Aorta (tissue), 5 donors: ENCODE measurements at regions not wholly inside any gene's neighbourhood (a gene's known extent, or its start where the extent isn't known, plus 50 kb on each side); places are given as distances from the start of the nearest gene placed in this dataset.
A peak's percentile ranks its signal among the peaks of the same experiment; 100 is the strongest.

ENCODE experiments used
- ATAC-seq: fragments of 200-7000 bp; cut with Tn5 transposase; one replicate; pipeline ENCODE4 v1.9.1; 2022; ENCODE audit warnings: moderate library complexity; ENCODE audit not compliant: low FRiP score
- DNase-seq, 2 donors: peaks; one replicate each; pipeline ENCODE4 v3.0.0-alpha.2; 2020
- H3K27ac ChIP-seq, 2 donors: one replicate each; pipeline ENCODE4 v1.5.1; 2013; ENCODE audit warnings: low read length in 2 of 2, mild to moderate bottlenecking in 2 of 2, moderate library complexity in 2 of 2, control low read depth in 1 of 2, inconsistent platforms in 1 of 2, low read depth in 1 of 2
- H3K27me3 ChIP-seq, 2 donors: one replicate each; pipeline ENCODE4 v1.6.1; 2013; ENCODE audit warnings: control low read depth in 1 of 2, low read length in 1 of 2, mild to moderate bottlenecking in 1 of 2, moderate library complexity in 1 of 2; ENCODE audit not compliant: insufficient read depth in 2 of 2, control insufficient read depth in 1 of 2
- H3K36me3 ChIP-seq, 2 donors: one replicate each; pipeline ENCODE4 v1.6.1; 2013; ENCODE audit warnings: control low read depth in 1 of 2, low read length in 1 of 2, mild to moderate bottlenecking in 1 of 2; ENCODE audit not compliant: insufficient read depth in 2 of 2, control insufficient read depth in 1 of 2
- H3K4me1 ChIP-seq, 2 donors: one replicate each; pipeline ENCODE4 v1.6.1; 2013; ENCODE audit warnings: low read length in 2 of 2, control low read depth in 1 of 2, mild to moderate bottlenecking in 1 of 2, moderate library complexity in 1 of 2; ENCODE audit not compliant: insufficient read depth in 2 of 2, control insufficient read depth in 1 of 2
- H3K4me3 ChIP-seq, 2 donors: one replicate each; pipeline ENCODE4 v1.5.1; 2013; ENCODE audit warnings: low read length in 2 of 2, control low read depth in 1 of 2, mild to moderate bottlenecking in 1 of 2
- H3K9me3 ChIP-seq: one replicate; pipeline ENCODE4 v1.6.1; 2013; ENCODE audit warnings: mild to moderate bottlenecking, low read length; ENCODE audit not compliant: control insufficient read depth
- WGBS, 2 donors: extraction: QIAGEN DNeasy Blood & Tissue Kit; methylation state at CpG; one replicate each; pipeline ENCODE4 v1.1.7; 2013; 5-methylcytosine and 5-hydroxymethylcytosine counted together
- intact Hi-C, 2 donors: fragments of 100-400 bp; cut with DNase I; formaldehyde crosslinking; loops; one replicate each; pipeline versions ENCODE4 v1.14.2 to v1.15.0; 2022
- donor health status: healthy with polysubstance abuse.
- donor health status: Bipolar disorder and iron deficiency.
- donor health status: DM: no; HTN: no; CAD: no.
- donor health status: DM: no; HTN: no; CAD: no.
- donor health status: DM: yes; HTN: yes; CAD: no.

DNA sequence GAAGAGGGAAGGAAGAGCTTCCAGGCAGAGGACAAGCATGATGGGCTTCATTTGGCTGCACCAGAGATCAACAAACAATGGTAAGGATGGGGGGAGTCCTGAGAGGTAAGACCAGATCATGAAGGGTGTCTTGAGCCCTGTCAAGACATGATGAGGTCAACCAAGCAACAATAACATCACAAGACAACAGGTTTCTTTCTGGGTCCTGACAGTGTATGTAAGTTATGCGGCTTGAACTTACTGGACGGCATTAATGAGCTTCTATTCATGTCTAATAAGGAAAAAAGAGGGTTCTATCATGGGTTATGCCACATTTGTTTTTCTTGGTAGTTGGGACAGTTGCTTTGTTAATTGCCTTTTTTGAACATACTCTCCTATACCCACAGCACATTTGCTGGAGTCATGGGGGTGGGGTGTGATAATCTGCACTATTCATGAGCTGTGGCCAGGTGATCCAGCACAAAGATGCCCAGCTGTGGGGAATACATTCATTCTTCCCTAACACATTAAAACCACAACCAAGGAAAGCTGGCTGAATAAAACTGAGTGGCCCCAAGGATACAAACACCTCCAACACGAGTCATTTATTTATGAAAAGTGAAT lies 168.8 kb upstream of the KLF14 start:
- intact Hi-C loops, result no loop called here
- DNase-seq, result no peak
- no peak overlapping the region for H3K4me3 ChIP-seq
- H3K27ac ChIP-seq, result peak overlapping the region; percentile 31 to 60
- ATAC-seq, result no peak
- 84% methylated on average over 3 of the region's 3 CpGs for WGBS, 2 donors
- no peaks in the 10 kb centered on the region for H3K9me3 ChIP-seq
- H3K36me3 ChIP-seq, result no peaks in the 10 kb centered on the region
- H3K27me3 ChIP-seq, result no peaks in the 10 kb centered on the region
- H3K4me1 ChIP-seq, result peaks cover 0 to 13% of the 10 kb centered on the region in 2 donors

DNA sequence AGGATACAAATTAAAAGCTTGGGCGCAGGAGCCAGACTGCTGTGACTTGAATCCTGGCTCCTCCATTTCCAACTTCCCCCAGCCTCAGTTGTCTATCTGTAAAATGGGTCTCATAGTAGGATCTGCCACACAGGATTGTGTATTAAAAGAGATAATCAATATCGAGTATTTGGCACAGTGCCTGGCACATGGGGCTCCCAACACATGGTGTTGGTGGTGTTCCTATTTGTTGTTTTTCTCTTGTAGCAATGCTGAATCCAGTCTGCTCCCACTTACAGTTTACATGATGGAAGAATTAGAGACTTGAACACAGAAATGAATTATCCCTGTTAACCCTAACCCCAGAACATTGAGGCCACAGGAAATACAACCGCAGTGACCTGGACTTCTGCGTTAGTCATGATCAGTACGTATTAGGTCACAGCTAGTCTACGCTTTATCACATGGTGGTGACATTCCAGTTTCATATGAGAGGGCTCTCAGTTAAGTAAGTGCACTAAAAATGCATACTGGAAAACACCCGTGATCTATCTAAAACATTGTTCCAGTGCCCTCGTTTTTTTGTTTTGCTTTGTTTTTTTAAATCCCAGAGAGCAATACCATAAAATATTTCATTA lies 169.5 kb upstream of the KLF14 start:
- no peaks in the 10 kb centered on the region for H3K27me3 ChIP-seq
- H3K27ac ChIP-seq, result peak overlapping the region; percentile 31 to 60
- DNase-seq (no peak), ATAC-seq (no peak)
- no peaks in the 10 kb centered on the region for H3K9me3 ChIP-seq
- no peaks in the 10 kb centered on the region for H3K36me3 ChIP-seq
- peaks cover 0 to 13% of the 10 kb centered on the region in 2 donors for H3K4me1 ChIP-seq
- whole genome bisulfite sequencing, 2 donors, result 24 to 29% methylated on average over 8 of the region's 8 CpGs
- H3K4me3 ChIP-seq, result no peak overlapping the region
- intact Hi-C loops, result no loop called here

DNA sequence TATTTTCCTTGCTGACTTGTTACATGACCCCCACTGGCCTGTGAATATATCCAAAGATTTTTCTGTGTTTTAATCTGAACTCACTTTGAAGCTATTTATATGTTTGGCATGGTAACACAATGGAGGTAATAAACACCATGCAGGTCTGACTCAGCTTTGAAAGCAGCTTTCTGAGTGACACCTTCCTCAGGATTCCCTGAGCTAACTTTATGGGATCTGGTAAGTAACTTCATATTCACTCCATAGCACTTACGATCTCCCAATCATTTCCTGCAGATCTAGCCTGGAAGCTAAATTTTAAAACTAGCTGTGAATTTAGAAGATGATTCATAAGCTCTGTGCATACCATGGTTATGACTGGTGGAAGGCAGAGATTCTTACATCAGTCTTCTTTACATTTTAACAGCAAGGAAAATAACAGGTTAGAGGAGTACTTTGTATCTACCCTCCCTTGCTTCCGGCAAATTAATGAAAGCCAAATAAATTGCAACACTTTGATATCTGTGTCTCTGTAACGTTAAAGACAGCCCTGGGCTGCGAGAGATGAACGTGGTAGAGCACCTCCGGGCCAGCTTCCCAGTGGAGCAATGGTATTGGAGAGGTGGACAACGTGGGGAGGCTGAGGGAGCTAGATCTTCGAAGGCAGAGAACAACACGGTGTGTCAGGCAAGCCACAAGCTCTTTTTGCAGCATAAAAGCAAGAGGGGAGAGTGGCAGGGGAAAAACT lies 170.2 kb upstream of the KLF14 start:
- ATAC-seq (no peak), DNase-seq (no peak)
- Histone ChIP-seq H3K27ac (peak overlapping the region; percentile 31 to 88), H3K36me3 (no peaks in the 10 kb centered on the region), H3K27me3 (no peaks in the 10 kb centered on the region), H3K4me3 (no peak overlapping the region), H3K9me3 (no peaks in the 10 kb centered on the region), H3K4me1 (peaks cover 0 to 13% of the 10 kb centered on the region in 2 donors)
- intact Hi-C loops, result no loop called here
- 38 to 41% methylated on average over 9 of the region's 9 CpGs for WGBS, 2 donors

DNA sequence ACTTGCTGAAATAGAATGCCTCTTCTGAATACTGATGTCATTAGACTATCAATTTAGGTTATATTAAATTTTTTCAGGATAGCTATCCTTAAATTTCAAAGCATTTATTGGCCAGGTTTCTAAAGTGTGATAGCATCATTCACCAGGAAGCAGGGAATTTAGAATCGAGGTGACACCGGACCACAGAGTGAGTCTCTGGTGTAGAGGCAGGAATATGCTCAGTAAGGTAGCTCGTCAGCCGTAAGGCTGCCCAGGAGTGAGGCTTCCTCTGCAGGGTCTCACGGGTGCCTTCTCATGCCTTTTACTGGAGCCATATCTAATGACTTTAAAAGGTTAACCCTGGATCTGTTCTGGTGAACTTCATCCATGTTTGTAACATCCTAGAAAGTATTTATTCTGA lies 170.8 kb upstream of the KLF14 start:
- Histone ChIP-seq H3K4me1 (peaks cover 0 to 13% of the 10 kb centered on the region in 2 donors), H3K27me3 (no peaks in the 10 kb centered on the region), H3K9me3 (no peaks in the 10 kb centered on the region), H3K27ac (peak overlapping the region in 1 of 2 donors; percentile 64), H3K36me3 (no peaks in the 10 kb centered on the region), H3K4me3 (no peak overlapping the region)
- intact Hi-C loops, result no loop called here
- ATAC-seq, result no peak
- DNase-seq, result no peak
- WGBS, 2 donors, result 81 to 85% methylated on average over 5 of the region's 5 CpGs

DNA sequence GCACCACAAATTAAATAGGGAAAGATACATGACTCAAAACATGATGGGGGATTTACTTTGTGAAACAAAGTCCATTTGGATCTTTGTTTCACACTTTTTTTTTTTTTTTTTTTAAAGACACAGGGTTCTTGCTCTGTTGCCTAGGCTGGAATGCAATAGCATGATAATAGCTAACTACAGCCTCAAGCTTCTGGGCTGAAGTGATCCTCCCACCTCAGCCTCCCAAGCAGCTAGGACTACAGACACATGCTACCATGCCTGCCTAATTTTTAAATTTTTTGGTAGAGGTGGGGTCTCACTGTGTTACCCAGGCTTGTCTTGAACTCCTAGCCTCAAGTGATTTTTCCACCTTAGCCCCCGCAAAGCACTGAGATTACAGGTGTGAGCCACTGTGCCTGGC lies 172.6 kb upstream of the KLF14 start:
- intact Hi-C loops, result no loop called here
- WGBS, 2 donors, result 93 to 99% methylated on average over 1 of the region's 1 CpG
- H3K27ac ChIP-seq, result no peak overlapping the region

DNA sequence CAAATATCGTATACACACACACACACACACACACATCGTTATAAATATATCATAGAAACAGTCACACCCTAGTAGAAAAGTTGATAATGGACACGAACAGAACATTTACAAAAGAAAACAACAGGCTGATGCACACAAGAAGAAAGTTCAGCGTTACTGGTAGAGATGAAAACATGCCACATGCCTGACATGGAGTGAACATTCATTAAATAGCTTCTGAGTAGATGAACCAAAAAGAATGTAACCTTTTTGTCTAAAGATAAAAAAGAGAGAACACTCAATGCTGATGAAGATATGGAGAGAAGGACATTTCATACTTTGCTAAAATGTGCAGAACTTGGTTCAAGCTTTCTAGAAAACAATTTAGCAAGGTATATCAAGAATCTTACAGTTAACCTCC lies 173.4 kb upstream of the KLF14 start:
- no peaks in the 10 kb centered on the region for H3K36me3 ChIP-seq
- no peak overlapping the region for H3K27ac ChIP-seq
- ATAC-seq (no peak), DNase-seq (no peak)
- WGBS, 2 donors, result 84 to 88% methylated on average over 4 of the region's 4 CpGs
- H3K4me3 ChIP-seq, result no peak overlapping the region
- H3K27me3 ChIP-seq, result no peaks in the 10 kb centered on the region
- intact Hi-C loops, result no loop called here
- no peaks in the 10 kb centered on the region for H3K9me3 ChIP-seq
- H3K4me1 ChIP-seq, result peaks cover 0 to 11% of the 10 kb centered on the region in 2 donors

More for the DNA sequence above, 172.6 kb upstream of the KLF14 start:
- H3K27me3 ChIP-seq, result no peaks in the 10 kb centered on the region
- H3K4me1 ChIP-seq, result peaks cover 0 to 15% of the 10 kb centered on the region in 2 donors
- no peaks in the 10 kb centered on the region for H3K36me3 ChIP-seq
- ATAC-seq, result no peak
- no peaks in the 10 kb centered on the region for H3K9me3 ChIP-seq
- DNase-seq, result no peak
- H3K4me3 ChIP-seq, result no peak overlapping the region

DNA sequence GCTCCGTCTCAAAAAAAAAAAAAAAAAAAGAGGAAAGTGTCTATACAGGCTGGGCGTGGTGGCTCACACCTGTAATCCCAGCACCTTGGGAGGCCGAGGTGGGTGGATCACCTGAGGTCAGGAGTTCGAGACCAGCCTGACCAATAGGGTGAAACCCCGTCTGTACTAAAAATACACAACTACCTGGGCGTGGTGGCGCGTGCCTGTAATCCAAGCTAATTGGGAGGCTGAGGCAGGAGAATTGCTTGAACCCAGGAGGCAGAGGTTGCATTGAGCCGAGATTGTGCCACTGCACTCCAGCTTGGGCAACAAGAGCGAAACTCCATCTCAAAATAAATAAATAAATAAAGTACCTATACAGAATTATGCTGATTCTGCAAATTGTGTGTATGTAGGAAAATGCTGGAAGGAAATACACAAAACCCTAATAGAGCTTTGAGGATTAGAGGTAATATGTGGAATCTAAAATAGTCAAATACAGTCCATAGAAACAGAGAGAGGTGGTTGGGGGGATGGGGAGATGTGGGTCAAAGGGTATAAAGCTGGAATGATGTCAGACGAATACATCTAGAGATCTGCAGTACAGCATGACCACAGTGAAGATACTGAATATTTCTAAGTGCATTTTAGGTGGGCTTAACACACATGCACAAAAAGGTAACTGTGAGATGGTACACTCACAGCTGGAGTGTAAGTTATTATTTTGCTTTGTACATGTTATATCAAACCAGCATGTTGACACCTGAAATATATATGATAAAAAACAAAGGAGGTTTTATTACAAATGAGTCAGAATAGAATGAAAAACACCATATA lies 174.5 kb upstream of the KLF14 start:
- Histone ChIP-seq H3K4me3 (no peak overlapping the region), H3K27ac (no peak overlapping the region), H3K4me1 (peaks cover 0 to 3% of the 10 kb centered on the region in 2 donors), H3K9me3 (no peaks in the 10 kb centered on the region), H3K27me3 (no peaks in the 10 kb centered on the region), H3K36me3 (no peaks in the 10 kb centered on the region)
- intact Hi-C loops, result no loop called here
- ATAC-seq (no peak), DNase-seq (no peak)
- WGBS, 2 donors, result 93 to 96% methylated on average over 11 of the region's 11 CpGs

DNA sequence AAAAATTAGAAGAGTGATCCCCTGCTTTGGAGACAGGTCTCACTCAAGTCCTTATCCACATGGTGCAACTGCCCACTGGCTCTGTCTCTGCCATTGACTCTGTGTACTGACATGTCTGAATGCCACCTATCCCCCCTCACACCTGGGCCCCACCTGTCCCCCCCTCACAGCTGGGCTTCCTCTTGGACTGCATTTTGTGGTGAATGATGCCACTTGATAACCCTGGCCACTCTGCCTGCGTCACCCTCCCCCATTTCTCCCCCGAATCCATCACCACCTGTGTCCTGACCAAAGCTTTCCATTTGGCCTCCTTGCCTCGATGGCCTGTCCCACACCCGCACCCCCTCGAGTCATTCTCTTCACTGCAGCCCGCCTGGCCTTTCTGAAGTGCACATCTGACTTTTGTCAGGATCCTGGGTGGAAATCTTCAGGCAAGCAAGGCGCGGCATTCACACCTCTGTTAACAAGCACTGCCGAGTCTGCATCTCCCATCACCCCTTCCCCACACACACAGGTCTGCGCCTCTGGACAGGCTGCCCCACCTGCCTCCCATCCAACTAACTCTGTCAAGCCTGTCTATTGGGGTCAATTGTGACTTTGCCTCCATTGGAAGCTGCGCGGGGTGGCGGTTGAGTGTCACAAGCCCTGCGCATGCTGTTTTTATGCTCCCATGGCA lies 175.3 kb upstream of the KLF14 start:
- Histone ChIP-seq H3K4me1 (peaks cover 0 to 3% of the 10 kb centered on the region in 2 donors), H3K27ac (no peak overlapping the region)
- DNase-seq, result no peak

More for the DNA sequence above, 175.3 kb upstream of the KLF14 start:
- Histone ChIP-seq H3K36me3 (no peaks in the 10 kb centered on the region), H3K9me3 (no peaks in the 10 kb centered on the region), H3K4me3 (no peak overlapping the region), H3K27me3 (no peaks in the 10 kb centered on the region)
- 94% methylated on average over 14 of the region's 14 CpGs for WGBS, 2 donors
- intact Hi-C loops, result no loop called here
- no peak for ATAC-seq
